Mesothelial cell of epicardium (in vitro differentiated cells): ENCODE measurements at regions not wholly inside any gene's neighbourhood (a gene's known extent, or its start where the extent isn't known, plus 50 kb on each side); places are given as distances from the start of the nearest gene placed in this dataset.
"Not testable (repeated sequence)": the region's sequence is repeated elsewhere in the genome, so short reads cannot be mapped to it uniquely, and the experiment has no call there.

Source experiments
- DNase-seq, 2 experiments: peaks; one replicate each; pipeline ENCODE4 v3.0.0; 2021; ENCODE audit warnings: low spot score in 2 of 2; ENCODE audit not compliant: unreplicated experiment in 2 of 2
- H3K27ac Mint-ChIP-seq: 2 replicates; pipeline ENCODE4 v1.8.0; 2021; ENCODE audit warnings: mixed read lengths
- H3K27me3 Mint-ChIP-seq: 2 replicates; pipeline ENCODE4 v1.8.0; 2021; ENCODE audit warnings: low read depth, mixed read lengths
- H3K36me3 Mint-ChIP-seq: 2 replicates; pipeline ENCODE4 v1.8.0; 2021; ENCODE audit warnings: mixed read lengths
- H3K4me1 Mint-ChIP-seq: 2 replicates; pipeline ENCODE4 v1.8.0; 2021; ENCODE audit warnings: mixed read lengths
- H3K4me3 Mint-ChIP-seq: 2 replicates; pipeline ENCODE4 v1.8.0; 2021; ENCODE audit warnings: mild to moderate bottlenecking, moderate library complexity, mixed read lengths
- H3K9me3 Mint-ChIP-seq: 2 replicates; pipeline ENCODE4 v1.8.0; 2021; ENCODE audit warnings: mixed read lengths
- TF ChIP-seq, protein P1 (sequence below): fragments of 200-600 bp; sonication (generic); IDR thresholded peaks from one replicate; pipeline ENCODE4 v1.5.0; 2021; ENCODE audit warnings: antibody characterized with exemption; ENCODE audit not compliant: unreplicated experiment

DNA sequence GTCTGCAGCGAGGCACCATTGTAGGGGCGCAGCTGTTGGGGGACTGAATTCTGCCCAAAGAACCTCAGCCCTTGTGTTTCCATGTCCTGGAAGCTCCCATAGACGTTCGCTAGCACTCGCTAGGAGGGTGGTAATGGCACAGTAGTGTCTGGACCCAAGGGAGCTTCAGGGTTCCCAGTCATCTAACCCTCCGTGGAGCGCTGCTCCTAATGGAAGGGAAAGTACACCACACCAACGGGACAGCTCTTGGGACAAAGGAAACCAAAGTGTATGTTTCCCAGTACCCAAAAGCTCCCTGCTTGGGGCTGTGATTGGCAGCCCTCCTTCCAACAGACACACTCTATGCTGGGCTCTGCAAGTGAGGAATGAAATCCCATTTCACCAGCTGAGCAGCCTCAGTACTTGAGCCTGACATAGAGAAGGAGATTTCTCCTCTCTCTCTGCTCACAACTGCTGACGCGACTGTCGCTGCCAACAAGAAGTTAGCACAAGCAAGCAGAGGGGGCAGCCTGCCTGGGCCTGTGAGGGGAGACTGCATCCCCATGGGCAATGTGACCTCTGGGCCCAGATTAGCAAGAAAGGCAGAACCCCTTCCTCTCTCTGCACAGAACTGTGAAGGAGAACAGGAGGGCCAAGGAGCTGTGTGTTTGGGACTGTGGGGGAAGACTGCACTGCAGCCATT lies 67.6 kb upstream of the SMARCAD1 start:
- Mint-ChIP-seq H3K27me3 (peaks cover 4% of the 10 kb centered on the region), H3K27ac (no peak overlapping the region), H3K9me3 (peaks cover 3% of the 10 kb centered on the region), H3K36me3 (no peaks in the 10 kb centered on the region), H3K4me1 (no peaks in the 10 kb centered on the region), H3K4me3 (no peak overlapping the region)
- TF ChIP-seq, protein P1, sequence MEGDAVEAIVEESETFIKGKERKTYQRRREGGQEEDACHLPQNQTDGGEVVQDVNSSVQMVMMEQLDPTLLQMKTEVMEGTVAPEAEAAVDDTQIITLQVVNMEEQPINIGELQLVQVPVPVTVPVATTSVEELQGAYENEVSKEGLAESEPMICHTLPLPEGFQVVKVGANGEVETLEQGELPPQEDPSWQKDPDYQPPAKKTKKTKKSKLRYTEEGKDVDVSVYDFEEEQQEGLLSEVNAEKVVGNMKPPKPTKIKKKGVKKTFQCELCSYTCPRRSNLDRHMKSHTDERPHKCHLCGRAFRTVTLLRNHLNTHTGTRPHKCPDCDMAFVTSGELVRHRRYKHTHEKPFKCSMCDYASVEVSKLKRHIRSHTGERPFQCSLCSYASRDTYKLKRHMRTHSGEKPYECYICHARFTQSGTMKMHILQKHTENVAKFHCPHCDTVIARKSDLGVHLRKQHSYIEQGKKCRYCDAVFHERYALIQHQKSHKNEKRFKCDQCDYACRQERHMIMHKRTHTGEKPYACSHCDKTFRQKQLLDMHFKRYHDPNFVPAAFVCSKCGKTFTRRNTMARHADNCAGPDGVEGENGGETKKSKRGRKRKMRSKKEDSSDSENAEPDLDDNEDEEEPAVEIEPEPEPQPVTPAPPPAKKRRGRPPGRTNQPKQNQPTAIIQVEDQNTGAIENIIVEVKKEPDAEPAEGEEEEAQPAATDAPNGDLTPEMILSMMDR: no peak
- no peak for DNase-seq

DNA sequence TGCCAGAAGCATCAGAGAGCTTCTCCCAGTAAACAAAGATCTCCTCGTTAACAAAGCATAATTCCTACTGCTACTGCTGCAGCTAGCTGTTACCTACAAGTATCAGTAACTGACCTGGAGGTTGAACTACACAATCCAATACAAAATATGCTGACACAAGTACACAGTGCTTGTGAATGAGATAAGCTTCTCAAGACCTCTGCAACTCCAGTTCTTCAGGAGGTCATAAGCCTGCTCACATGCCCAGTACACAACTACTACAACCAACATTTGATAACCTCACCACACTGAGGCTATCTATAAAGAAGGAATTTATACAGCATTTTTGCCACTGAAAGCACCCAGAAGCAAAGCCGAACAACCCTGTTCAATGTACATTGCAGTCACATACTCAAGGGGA lies 66.7 kb upstream of the SMARCAD1 start:
- Mint-ChIP-seq H3K9me3 (peaks cover 11% of the 10 kb centered on the region), H3K36me3 (no peaks in the 10 kb centered on the region), H3K4me1 (no peaks in the 10 kb centered on the region), H3K4me3 (no peak overlapping the region), H3K27me3 (peaks cover 10% of the 10 kb centered on the region), H3K27ac (no peak overlapping the region)
- DNase-seq: no peak
- TF ChIP-seq, protein P1: no peak

DNA sequence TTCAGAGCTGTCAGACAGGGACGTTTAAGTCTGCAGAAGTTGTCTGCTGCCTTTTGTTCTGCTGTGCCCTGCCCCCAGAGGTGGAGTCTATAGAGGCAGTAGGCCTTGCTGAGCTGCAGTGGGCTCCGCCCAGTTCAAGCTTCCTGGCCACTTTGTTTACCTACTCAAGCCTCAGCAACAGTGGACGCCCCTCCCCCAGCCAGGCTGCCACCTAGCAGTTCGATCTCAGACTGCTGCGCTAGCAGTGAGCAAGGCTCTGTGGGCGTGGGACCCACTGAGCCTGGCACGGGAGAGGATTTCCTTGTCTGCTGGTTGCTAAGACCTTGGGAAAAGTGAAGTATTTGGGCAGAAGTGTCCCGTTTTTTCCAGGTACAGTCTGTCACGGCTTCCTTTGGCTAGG lies 59.6 kb upstream of the SMARCAD1 start:
- not testable (repeated sequence) for H3K4me1 Mint-ChIP-seq, DNase-seq, H3K27me3 Mint-ChIP-seq, H3K27ac Mint-ChIP-seq, H3K36me3 Mint-ChIP-seq, H3K4me3 Mint-ChIP-seq
- H3K9me3 Mint-ChIP-seq: peaks cover 21% of the 10 kb centered on the region

DNA sequence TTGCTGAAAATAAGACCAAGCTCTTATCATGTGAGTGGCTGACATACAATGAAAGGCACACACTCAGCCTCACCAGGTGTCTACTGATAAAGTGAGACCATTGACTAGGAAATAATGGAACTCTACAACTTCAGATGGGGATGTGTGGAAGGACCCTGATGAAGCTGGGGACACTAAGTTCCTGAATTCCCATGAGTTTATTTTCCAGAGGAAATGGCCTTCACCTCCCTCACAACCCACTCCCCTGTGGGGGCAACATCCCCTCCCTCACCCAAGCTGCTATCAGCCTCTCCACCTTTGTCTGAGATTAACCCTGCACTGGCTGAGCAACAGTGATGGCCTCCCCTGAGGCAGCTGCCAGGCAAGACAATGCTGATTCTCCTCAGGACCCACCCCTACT lies 55.2 kb upstream of the SMARCAD1 start:
- DNase-seq: no peak
- peaks cover 7% of the 10 kb centered on the region for H3K9me3 Mint-ChIP-seq
- H3K27ac Mint-ChIP-seq: no peak overlapping the region
- H3K27me3 Mint-ChIP-seq: no peaks in the 10 kb centered on the region
- H3K4me3 Mint-ChIP-seq: no peak overlapping the region
- TF ChIP-seq, protein P1: no peak
- no peaks in the 10 kb centered on the region for H3K4me1 Mint-ChIP-seq
- H3K36me3 Mint-ChIP-seq: no peaks in the 10 kb centered on the region

DNA sequence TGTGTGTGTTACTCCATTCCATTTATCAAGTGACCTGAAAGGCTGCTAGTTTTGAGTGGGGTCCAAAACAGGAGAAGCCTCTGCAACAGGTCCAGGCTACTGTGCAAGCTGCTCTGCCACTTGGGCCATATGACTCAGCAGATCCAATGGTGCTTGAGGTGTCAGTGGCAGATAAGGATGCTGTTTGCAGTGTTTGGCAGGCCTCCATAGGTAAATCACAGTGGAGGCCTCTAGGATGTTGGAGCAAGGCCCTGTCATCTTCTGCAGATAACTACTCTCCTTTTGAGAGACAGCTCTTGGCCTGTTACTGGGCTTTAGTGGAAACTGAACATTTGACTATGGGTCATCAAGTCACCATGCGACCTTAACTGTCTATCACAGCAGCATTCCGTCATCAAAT lies 52.3 kb upstream of the SMARCAD1 start:
- H3K4me1 Mint-ChIP-seq, DNase-seq, H3K27ac Mint-ChIP-seq, H3K4me3 Mint-ChIP-seq, H3K9me3 Mint-ChIP-seq, H3K27me3 Mint-ChIP-seq, H3K36me3 Mint-ChIP-seq: not testable (repeated sequence)

DNA sequence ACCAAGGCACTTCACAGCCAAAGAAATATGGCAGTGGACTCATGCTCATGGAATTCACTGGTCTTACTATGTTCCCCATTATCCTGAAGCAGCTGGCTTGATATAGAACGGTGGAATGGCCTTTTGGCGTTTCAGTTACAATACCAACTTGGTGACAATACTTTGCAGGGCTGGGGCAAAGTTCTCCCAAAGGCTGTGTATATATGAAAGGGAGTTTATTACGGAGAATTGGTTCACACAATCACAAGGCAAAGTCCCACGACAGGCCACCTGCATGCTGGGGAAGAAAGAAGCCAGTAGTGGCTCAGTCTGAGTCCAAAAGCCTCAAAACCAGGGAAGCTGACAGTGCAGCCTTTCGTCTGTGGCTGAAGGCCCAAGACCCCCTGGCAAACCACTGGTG lies 50.8 kb upstream of the SMARCAD1 start:
- DNase-seq: no peak
- H3K36me3 Mint-ChIP-seq: no peaks in the 10 kb centered on the region
- no peaks in the 10 kb centered on the region for H3K9me3 Mint-ChIP-seq
- H3K27ac Mint-ChIP-seq: no peak overlapping the region
- H3K4me3 Mint-ChIP-seq: no peak overlapping the region
- H3K27me3 Mint-ChIP-seq: no peaks in the 10 kb centered on the region
- TF ChIP-seq, protein P1: no peak
- no peaks in the 10 kb centered on the region for H3K4me1 Mint-ChIP-seq
